ENCODE measurements at regions not wholly inside any gene's neighbourhood (a gene's known extent, or its start where the extent isn't known, plus 50 kb on each side); places are given as distances from the start of the nearest gene placed in this dataset.
"Not testable (repeated sequence)": the region's sequence is repeated elsewhere in the genome, so short reads cannot be mapped to it uniquely, and the experiment has no call there.

DNA sequence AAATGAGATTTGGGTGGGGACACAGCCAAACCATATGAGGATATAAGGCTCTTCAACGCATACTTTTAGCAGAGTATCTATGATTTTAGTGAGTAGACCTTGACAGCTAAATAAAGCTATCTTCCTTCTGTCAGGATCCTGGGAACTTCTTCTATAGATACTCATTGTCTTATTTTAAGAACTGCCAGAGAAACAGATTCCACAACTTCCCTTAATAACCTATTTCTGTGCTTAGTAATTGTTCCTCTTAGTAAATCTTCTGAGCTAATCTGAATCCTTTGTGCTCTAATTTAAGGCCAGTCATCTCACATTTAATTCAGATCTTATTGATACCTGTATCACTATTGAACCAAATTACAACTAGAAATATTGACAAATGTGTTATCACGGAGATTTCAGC is 64.0 kb upstream of the CEP85L start:
- Mint-ChIP-seq H3K4me1 (ENCODE audit: low read depth) (peaks cover 59% of the 10 kb centered on the region), H3K4me3 (ENCODE audit: low read depth) (no peak overlapping the region), H3K36me3 (ENCODE audit: low read depth) (no peaks in the 10 kb centered on the region), H3K9me3 (no peaks in the 10 kb centered on the region), H3K27ac (no peak overlapping the region), H3K27me3 (ENCODE audit: low read depth) (no peaks in the 10 kb centered on the region)
- no peak for DNase-seq (ENCODE audit: low spot score)
- intact Hi-C loops (cut with micrococcal nuclease): loop anchor here (10.0 kb wide), 1 partner anchor 599 kb away; no protein-coding TSS in a partner anchor

- Mint-ChIP-seq H3K9me3 (no peaks in the 10 kb centered on the region), H3K27ac (no peak overlapping the region), H3K4me1 (ENCODE audit: low read depth) (peaks cover 60% of the 10 kb centered on the region), H3K4me3 (ENCODE audit: low read depth) (no peak overlapping the region), H3K27me3 (ENCODE audit: low read depth) (no peaks in the 10 kb centered on the region), H3K36me3 (ENCODE audit: low read depth) (no peaks in the 10 kb centered on the region)
- intact Hi-C loops (cut with micrococcal nuclease): loop anchor here (10.0 kb wide), 1 partner anchor 600 kb away; no protein-coding TSS in a partner anchor
- no peak for DNase-seq (ENCODE audit: low spot score)
Measured at GRCh38 chr6:118714756-118715155, 63.4 kb upstream of the CEP85L start.

DNA sequence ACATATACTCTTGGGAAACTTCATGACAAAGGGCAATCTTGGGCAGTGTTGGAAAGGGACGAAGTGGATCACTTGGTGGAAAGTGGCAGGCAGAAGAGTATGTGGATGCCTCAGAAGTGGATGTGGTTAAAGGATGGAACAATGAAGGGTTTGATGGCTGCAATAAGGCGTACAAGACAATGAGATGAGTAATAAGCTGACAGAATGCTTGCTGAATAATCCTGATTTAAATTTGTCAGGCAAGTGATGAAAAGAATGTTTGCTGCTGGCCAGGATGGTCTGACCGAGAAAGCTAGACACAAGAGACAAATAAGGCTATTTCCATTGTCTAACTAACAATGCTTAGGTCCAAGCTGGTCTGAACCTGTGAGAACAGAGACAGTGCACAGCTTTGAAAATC is 61.6 kb upstream of the CEP85L start:
- no peaks in the 10 kb centered on the region for H3K27me3 Mint-ChIP-seq (ENCODE audit: low read depth)
- H3K4me1 Mint-ChIP-seq (ENCODE audit: low read depth): peaks cover 54% of the 10 kb centered on the region
- H3K36me3 Mint-ChIP-seq (ENCODE audit: low read depth): peaks cover 9% of the 10 kb centered on the region
- peak overlapping the region; percentile 24 for H3K27ac Mint-ChIP-seq
- no peaks in the 10 kb centered on the region for H3K9me3 Mint-ChIP-seq
- H3K4me3 Mint-ChIP-seq (ENCODE audit: low read depth): peak overlapping the region; percentile 1
- intact Hi-C loops (cut with micrococcal nuclease): loop anchor here (10.0 kb wide), 1 partner anchor 602 kb away; no protein-coding TSS in a partner anchor
- no peak for DNase-seq (ENCODE audit: low spot score)

- Mint-ChIP-seq H3K4me1 (ENCODE audit: low read depth) (peaks cover 73% of the 10 kb centered on the region), H3K36me3 (ENCODE audit: low read depth) (peaks cover 25% of the 10 kb centered on the region), H3K27ac (peak overlapping the region; percentile 96), H3K27me3 (ENCODE audit: low read depth) (no peaks in the 10 kb centered on the region), H3K4me3 (ENCODE audit: low read depth) (peak overlapping the region; percentile 34), H3K9me3 (no peaks in the 10 kb centered on the region)
- intact Hi-C loops (cut with micrococcal nuclease): loop anchor here (1.0 to 10.0 kb wide), 7 partner anchors 16 to 604 kb away; partner anchors contain the start of gene ASF1A
- no peak for DNase-seq (ENCODE audit: low spot score)
Measured at GRCh38 chr6:118710616-118711015, 59.2 kb upstream of the CEP85L start.

- Mint-ChIP-seq H3K9me3 (no peaks in the 10 kb centered on the region), H3K4me1 (ENCODE audit: low read depth) (peaks cover 77% of the 10 kb centered on the region), H3K4me3 (ENCODE audit: low read depth) (peak overlapping the region; percentile 97), H3K27ac (peak overlapping the region; percentile 96), H3K36me3 (ENCODE audit: low read depth) (peaks cover 30% of the 10 kb centered on the region), H3K27me3 (ENCODE audit: low read depth) (no peaks in the 10 kb centered on the region)
- intact Hi-C loops (cut with micrococcal nuclease): loop anchor here (1.0 to 10.0 kb wide), 9 partner anchors 16 to 605 kb away; partner anchors contain the start of genes ASF1A and CEP85L
- DNase-seq (ENCODE audit: low spot score): peak; percentile 73
Measured at GRCh38 chr6:118709859-118710350, 58.5 kb upstream of the CEP85L start.

- no peaks in the 10 kb centered on the region for H3K27me3 Mint-ChIP-seq (ENCODE audit: low read depth)
- intact Hi-C loops (cut with micrococcal nuclease): loop anchor here (1.0 to 5.0 kb wide), 2 partner anchors 57 to 151 kb away; partner anchors contain the start of gene CEP85L
- H3K4me3 Mint-ChIP-seq (ENCODE audit: low read depth): peak overlapping the region; percentile 97
- H3K36me3 Mint-ChIP-seq (ENCODE audit: low read depth): peaks cover 38% of the 10 kb centered on the region
- H3K27ac Mint-ChIP-seq: peak overlapping the region; percentile 96
- H3K9me3 Mint-ChIP-seq: no peaks in the 10 kb centered on the region
- no peak for DNase-seq (ENCODE audit: low spot score)
- H3K4me1 Mint-ChIP-seq (ENCODE audit: low read depth): peaks cover 79% of the 10 kb centered on the region
Measured at GRCh38 chr6:118708744-118709143, 57.4 kb upstream of the CEP85L start.

- DNase-seq (ENCODE audit: low spot score): no peak
- Mint-ChIP-seq H3K36me3 (ENCODE audit: low read depth) (peaks cover 40% of the 10 kb centered on the region), H3K4me3 (ENCODE audit: low read depth) (peak overlapping the region; percentile 97), H3K27me3 (ENCODE audit: low read depth) (no peaks in the 10 kb centered on the region), H3K9me3 (no peaks in the 10 kb centered on the region), H3K4me1 (ENCODE audit: low read depth) (peaks cover 72% of the 10 kb centered on the region), H3K27ac (peak overlapping the region; percentile 96)
- intact Hi-C loops (cut with micrococcal nuclease): loop anchor here (5.0 kb wide), 1 partner anchor 151 kb away; no protein-coding TSS in a partner anchor
Measured at GRCh38 chr6:118708055-118708454, 56.7 kb upstream of the CEP85L start.

DNA sequence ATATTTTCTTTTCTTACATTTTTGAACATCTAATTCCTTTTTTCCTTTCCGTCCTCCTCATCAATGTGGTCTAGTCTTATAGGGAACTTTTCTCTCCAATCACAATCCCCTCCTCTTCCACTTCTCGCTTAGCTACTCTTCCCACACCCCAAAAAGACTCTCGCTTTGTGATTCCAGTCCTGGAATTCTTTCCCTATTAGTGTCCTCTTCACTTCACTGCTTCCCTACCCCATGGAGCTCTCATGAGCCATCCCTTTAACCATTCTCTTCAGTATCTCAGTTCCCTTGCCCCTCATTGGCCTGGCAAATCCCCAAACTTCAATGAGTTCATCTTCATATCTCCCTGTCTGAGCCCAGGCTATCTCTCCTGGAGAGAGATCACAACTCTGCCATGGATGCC is 55.3 kb upstream of the CEP85L start:
- Mint-ChIP-seq H3K4me3 (ENCODE audit: low read depth) (peak overlapping the region; percentile 71), H3K27ac (peak overlapping the region; percentile 85), H3K9me3 (no peaks in the 10 kb centered on the region), H3K4me1 (ENCODE audit: low read depth) (peaks cover 60% of the 10 kb centered on the region), H3K36me3 (ENCODE audit: low read depth) (peaks cover 52% of the 10 kb centered on the region), H3K27me3 (ENCODE audit: low read depth) (no peaks in the 10 kb centered on the region)
- no peak for DNase-seq (ENCODE audit: low spot score)
- intact Hi-C loops (cut with micrococcal nuclease): loop anchor here (1.0 to 5.0 kb wide), 3 partner anchors 19 to 149 kb away; no protein-coding TSS in a partner anchor

GRCh38 chr6:118705544-118706491 is 54.4 kb upstream of the CEP85L start:
- DNase-seq (ENCODE audit: low spot score): no peak
- Mint-ChIP-seq H3K27ac (peak overlapping the region; percentile 89), H3K27me3 (ENCODE audit: low read depth) (no peaks in the 10 kb centered on the region)

GRCh38 chr6:118704915-118705314 is 53.5 kb upstream of the CEP85L start:
- intact Hi-C loops (cut with micrococcal nuclease): loop anchor here (5.0 kb wide), 1 partner anchor 148 kb away; no protein-coding TSS in a partner anchor
- peaks cover 70% of the 10 kb centered on the region for H3K36me3 Mint-ChIP-seq (ENCODE audit: low read depth)
- no peaks in the 10 kb centered on the region for H3K9me3 Mint-ChIP-seq
- no peaks in the 10 kb centered on the region for H3K27me3 Mint-ChIP-seq (ENCODE audit: low read depth)
- H3K4me3 Mint-ChIP-seq (ENCODE audit: low read depth): peak overlapping the region; percentile 43
- peaks cover 53% of the 10 kb centered on the region for H3K4me1 Mint-ChIP-seq (ENCODE audit: low read depth)
- peak overlapping the region; percentile 67 for H3K27ac Mint-ChIP-seq
- DNase-seq (ENCODE audit: low spot score): no peak

More at GRCh38 chr6:118705544-118706491, 54.4 kb upstream of the CEP85L start:
- Mint-ChIP-seq H3K9me3 (no peaks in the 10 kb centered on the region), H3K4me3 (ENCODE audit: low read depth) (peak overlapping the region; percentile 77), H3K36me3 (ENCODE audit: low read depth) (peaks cover 61% of the 10 kb centered on the region), H3K4me1 (ENCODE audit: low read depth) (peaks cover 57% of the 10 kb centered on the region)
- intact Hi-C loops (cut with micrococcal nuclease): loop anchor here (1.0 to 5.0 kb wide), 3 partner anchors 19 to 149 kb away; no protein-coding TSS in a partner anchor

DNA sequence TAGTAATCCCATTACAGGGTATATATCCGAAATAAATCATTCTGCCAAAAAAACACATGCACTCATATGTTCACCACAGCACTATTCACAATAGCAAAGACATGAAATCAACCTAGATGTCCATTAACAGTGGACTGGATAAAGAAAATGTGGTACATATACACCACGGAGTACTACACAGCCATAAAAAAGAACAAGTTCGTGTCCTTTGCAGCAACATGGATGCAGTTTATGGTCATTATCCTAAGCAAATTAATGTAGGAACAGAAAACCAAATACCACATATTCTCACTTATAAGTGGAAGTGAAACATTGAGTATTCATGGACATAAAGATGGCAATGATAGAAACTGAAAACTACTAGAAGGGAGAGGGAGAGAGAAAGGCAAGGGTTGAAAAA is 49.9 kb upstream of the CEP85L start:
- peaks cover 76% of the 10 kb centered on the region for H3K36me3 Mint-ChIP-seq (ENCODE audit: low read depth)
- H3K27me3 Mint-ChIP-seq (ENCODE audit: low read depth); DNase-seq (ENCODE audit: low spot score); H3K4me3 Mint-ChIP-seq (ENCODE audit: low read depth); H3K9me3 Mint-ChIP-seq; H3K27ac Mint-ChIP-seq; intact Hi-C loops (cut with micrococcal nuclease): not testable (repeated sequence)
- H3K4me1 Mint-ChIP-seq (ENCODE audit: low read depth): peaks cover 34% of the 10 kb centered on the region
